ENCODE measurements at regions not wholly inside any gene's neighbourhood (a gene's known extent, or its start where the extent isn't known, plus 50 kb on each side); places are given as distances from the start of the nearest gene placed in this dataset.

- Mint-ChIP-seq H3K36me3 (ENCODE audit: low read depth) (no peaks in the 10 kb centered on the region), H3K4me1 (no peaks in the 10 kb centered on the region), H3K27me3 (peaks cover 28% of the 10 kb centered on the region), H3K27ac (no peak overlapping the region), H3K4me3 (no peak overlapping the region)
- H3K9me3 ChIP-seq (ENCODE audit: control insufficient read depth, low read length, poor library complexity, severe bottlenecking), result no peaks in the 10 kb centered on the region
- DNase-seq (no peak), ATAC-seq (no peak)
These were observed 216.4 kb upstream of the P2RY1 start for GRCh38 chr3:152618529-152618928.

GRCh38 chr3:152619691-152620090 is 215.2 kb upstream of the P2RY1 start:
- no peak for DNase-seq

GRCh38 chr3:152620395-152620794 is 214.5 kb upstream of the P2RY1 start:
- ATAC-seq (no peak), DNase-seq (no peak)
- H3K9me3 ChIP-seq (ENCODE audit: control insufficient read depth, low read length, poor library complexity, severe bottlenecking), result no peaks in the 10 kb centered on the region
- Mint-ChIP-seq H3K27ac (no peak overlapping the region), H3K4me1 (no peaks in the 10 kb centered on the region), H3K4me3 (no peak overlapping the region), H3K36me3 (ENCODE audit: low read depth) (peaks cover 2% of the 10 kb centered on the region), H3K27me3 (peaks cover 30% of the 10 kb centered on the region)

More at GRCh38 chr3:152619691-152620090, 215.2 kb upstream of the P2RY1 start:
- H3K4me1 Mint-ChIP-seq, result no peaks in the 10 kb centered on the region
- no peaks in the 10 kb centered on the region for H3K9me3 ChIP-seq (ENCODE audit: control insufficient read depth, low read length, poor library complexity, severe bottlenecking)
- H3K4me3 Mint-ChIP-seq, result no peak overlapping the region
- no peak for ATAC-seq
- no peak overlapping the region for H3K27ac Mint-ChIP-seq
- no peaks in the 10 kb centered on the region for H3K36me3 Mint-ChIP-seq (ENCODE audit: low read depth)
- H3K27me3 Mint-ChIP-seq, result peaks cover 35% of the 10 kb centered on the region

DNA sequence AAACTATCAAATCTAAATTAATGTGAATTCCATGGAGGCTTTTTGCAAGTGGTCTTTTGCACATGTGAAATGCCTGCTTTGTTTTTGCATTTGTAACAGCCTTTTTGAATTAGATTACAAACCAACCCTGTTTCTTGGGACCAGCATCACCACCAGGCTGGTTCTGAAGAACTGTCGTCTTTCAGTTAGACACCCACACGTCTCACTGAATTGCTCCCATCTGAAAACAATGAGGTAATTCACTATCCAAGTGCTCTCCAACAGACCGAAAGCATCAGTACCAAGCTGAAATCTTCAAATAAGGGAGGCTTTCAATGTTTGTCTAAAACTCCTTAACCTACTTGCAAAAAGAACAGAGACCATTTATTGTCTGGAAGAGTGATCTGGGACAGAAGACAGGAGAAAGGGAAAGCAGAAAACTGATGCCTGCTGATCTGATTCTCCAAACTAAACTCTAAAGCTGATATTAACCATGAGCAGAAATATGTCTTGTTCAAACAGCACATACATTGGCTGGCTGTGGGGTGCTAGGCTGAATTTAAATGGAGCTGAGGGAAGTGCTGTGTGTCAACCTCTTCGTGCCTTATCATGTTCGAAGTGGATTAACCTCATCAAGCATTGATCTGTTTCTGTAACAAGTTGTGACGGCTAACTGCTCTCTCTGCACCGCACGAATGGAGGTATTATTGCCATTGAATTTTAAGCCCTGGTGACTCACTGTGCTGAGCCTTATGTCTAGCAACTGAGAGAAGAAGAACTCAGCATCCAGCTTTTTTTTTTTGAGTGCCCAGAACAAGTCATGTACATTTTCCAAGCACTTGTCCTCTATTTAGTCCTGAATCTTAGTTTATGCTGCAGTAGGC is 213.7 kb upstream of the P2RY1 start:
- H3K9me3 ChIP-seq (ENCODE audit: control insufficient read depth, low read length, poor library complexity, severe bottlenecking), result no peaks in the 10 kb centered on the region
- no peak for DNase-seq

GRCh38 chr3:152621967-152622810 is 212.7 kb upstream of the P2RY1 start:
- Mint-ChIP-seq H3K27ac (no peak overlapping the region), H3K4me3 (no peak overlapping the region), H3K27me3 (peaks cover 23% of the 10 kb centered on the region), H3K4me1 (no peaks in the 10 kb centered on the region), H3K36me3 (ENCODE audit: low read depth) (peaks cover 2% of the 10 kb centered on the region)
- H3K9me3 ChIP-seq (ENCODE audit: control insufficient read depth, low read length, poor library complexity, severe bottlenecking), result no peaks in the 10 kb centered on the region
- DNase-seq (no peak), ATAC-seq (no peak)

More for the DNA sequence above, 213.7 kb upstream of the P2RY1 start:
- Mint-ChIP-seq H3K4me3 (no peak overlapping the region), H3K36me3 (ENCODE audit: low read depth) (peaks cover 2% of the 10 kb centered on the region), H3K4me1 (no peaks in the 10 kb centered on the region), H3K27ac (no peak overlapping the region), H3K27me3 (peaks cover 23% of the 10 kb centered on the region)
- ATAC-seq, result no peak

GRCh38 chr3:152622811-152623167 is 212.1 kb upstream of the P2RY1 start:
- Mint-ChIP-seq H3K36me3 (ENCODE audit: low read depth) (peaks cover 2% of the 10 kb centered on the region), H3K27me3 (peaks cover 23% of the 10 kb centered on the region), H3K4me1 (no peaks in the 10 kb centered on the region), H3K4me3 (no peak overlapping the region), H3K27ac (no peak overlapping the region)
- ATAC-seq (no peak), DNase-seq (no peak)
- no peaks in the 10 kb centered on the region for H3K9me3 ChIP-seq (ENCODE audit: control insufficient read depth, low read length, poor library complexity, severe bottlenecking)

GRCh38 chr3:152623286-152623911 is 211.5 kb upstream of the P2RY1 start:
- Mint-ChIP-seq H3K4me3 (no peak overlapping the region), H3K27me3 (peaks cover 23% of the 10 kb centered on the region), H3K4me1 (no peaks in the 10 kb centered on the region), H3K27ac (no peak overlapping the region), H3K36me3 (ENCODE audit: low read depth) (peaks cover 2% of the 10 kb centered on the region)
- DNase-seq (no peak), ATAC-seq (no peak)
- H3K9me3 ChIP-seq (ENCODE audit: control insufficient read depth, low read length, poor library complexity, severe bottlenecking), result no peaks in the 10 kb centered on the region

DNA sequence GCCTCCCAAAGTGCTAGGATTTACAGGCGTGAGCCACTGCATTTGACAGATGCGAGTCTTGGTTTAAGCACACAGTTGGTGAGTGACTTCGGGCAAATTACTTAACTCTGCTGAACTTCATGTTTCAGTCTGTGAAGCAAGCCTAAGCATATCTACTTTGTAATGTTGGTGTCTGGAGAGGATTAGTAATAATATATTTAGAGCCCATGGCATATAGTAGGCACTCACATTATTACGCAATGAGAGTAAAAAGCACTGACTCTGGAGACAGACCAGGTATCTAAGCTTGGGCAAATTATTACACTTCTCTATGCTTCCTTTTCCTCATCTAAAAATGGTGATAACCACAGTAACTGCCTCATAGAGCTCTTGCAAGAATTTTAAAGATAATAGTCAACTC is 208.7 kb upstream of the P2RY1 start:
- Mint-ChIP-seq H3K36me3 (ENCODE audit: low read depth) (peaks cover 2% of the 10 kb centered on the region), H3K27ac (no peak overlapping the region), H3K4me1 (no peaks in the 10 kb centered on the region), H3K27me3 (peaks cover 20% of the 10 kb centered on the region), H3K4me3 (no peak overlapping the region)
- no peak for DNase-seq
- ATAC-seq, result no peak
- H3K9me3 ChIP-seq (ENCODE audit: control insufficient read depth, low read length, poor library complexity, severe bottlenecking), result no peaks in the 10 kb centered on the region

- Mint-ChIP-seq H3K27ac (no peak overlapping the region), H3K4me1 (no peaks in the 10 kb centered on the region), H3K36me3 (ENCODE audit: low read depth) (peaks cover 2% of the 10 kb centered on the region), H3K27me3 (peaks cover 7% of the 10 kb centered on the region), H3K4me3 (no peak overlapping the region)
- no peaks in the 10 kb centered on the region for H3K9me3 ChIP-seq (ENCODE audit: control insufficient read depth, low read length, poor library complexity, severe bottlenecking)
- ATAC-seq (no peak), DNase-seq (no peak)
These were observed 206.4 kb upstream of the P2RY1 start for GRCh38 chr3:152628496-152628895.

DNA sequence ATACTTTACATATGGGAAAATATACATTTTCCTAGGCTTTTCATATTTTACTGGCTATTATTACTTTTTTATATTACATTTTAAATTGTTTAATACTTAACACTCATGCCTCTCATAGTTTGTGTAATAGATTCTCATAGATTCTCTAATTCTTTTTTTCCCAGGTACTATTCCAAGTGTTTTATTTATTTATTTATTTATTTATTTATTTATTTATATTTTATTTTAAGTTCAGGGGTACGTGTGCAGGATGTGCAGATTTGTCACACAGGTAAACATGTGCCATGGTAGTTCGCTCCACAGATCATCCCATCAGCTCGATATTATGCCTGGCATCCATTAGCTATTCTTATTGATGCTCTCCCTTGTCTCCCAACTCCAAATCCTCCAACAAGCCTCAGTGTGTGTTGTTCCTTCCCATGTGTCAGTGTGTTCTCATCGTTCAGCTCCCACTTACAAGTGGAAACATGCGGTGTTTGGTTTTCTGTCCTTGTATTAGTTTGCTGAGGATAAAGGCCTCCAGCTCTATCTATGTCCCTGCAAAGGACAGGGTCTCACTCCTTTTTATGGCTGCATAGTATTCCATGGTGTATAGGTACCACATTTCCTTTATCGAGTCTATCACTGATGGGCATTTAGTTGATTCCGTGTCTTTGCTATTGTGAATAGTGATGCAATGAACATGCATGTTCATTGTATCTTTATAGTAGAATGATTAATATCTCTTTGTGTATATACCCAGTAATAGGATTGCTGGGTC is 205.4 kb upstream of the P2RY1 start:
- no peak for ATAC-seq
- H3K9me3 ChIP-seq (ENCODE audit: control insufficient read depth, low read length, poor library complexity, severe bottlenecking), result no peaks in the 10 kb centered on the region
- Mint-ChIP-seq H3K27ac (no peak overlapping the region), H3K27me3 (peaks cover 6% of the 10 kb centered on the region), H3K4me1 (no peaks in the 10 kb centered on the region), H3K36me3 (ENCODE audit: low read depth) (peaks cover 4% of the 10 kb centered on the region), H3K4me3 (no peak overlapping the region)
- no peak for DNase-seq

- no peak overlapping the region for H3K4me3 Mint-ChIP-seq
- DNase-seq, result no peak
- ATAC-seq, result no peak
- no peak overlapping the region for H3K27ac Mint-ChIP-seq
- H3K9me3 ChIP-seq (ENCODE audit: control insufficient read depth, low read length, poor library complexity, severe bottlenecking), result no peaks in the 10 kb centered on the region
- H3K27me3 Mint-ChIP-seq, result peaks cover 44% of the 10 kb centered on the region
- no peaks in the 10 kb centered on the region for H3K4me1 Mint-ChIP-seq
- peaks cover 2% of the 10 kb centered on the region for H3K36me3 Mint-ChIP-seq (ENCODE audit: low read depth)
These were observed 199.5 kb upstream of the P2RY1 start for GRCh38 chr3:152635389-152635788.

DNA sequence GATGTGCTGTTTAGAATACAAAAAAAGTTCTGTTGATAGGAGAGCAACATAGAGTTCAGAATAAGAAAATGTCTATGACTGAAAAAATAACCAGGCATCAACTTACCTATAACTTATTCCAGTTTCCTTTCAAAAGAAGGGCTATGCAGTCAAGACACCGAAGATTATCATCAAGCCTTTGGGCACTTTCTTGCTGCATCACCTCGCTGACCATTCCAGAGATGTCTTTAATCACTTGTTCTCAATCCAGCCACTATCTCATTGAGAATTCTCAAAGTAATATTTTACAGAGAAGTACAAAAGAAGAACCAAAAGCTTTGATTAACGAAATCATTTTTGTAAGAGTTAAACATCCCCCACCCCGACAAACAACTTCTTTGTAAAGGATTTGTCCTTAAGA is 198.3 kb upstream of the P2RY1 start:
- H3K4me3 Mint-ChIP-seq, result no peak overlapping the region
- ATAC-seq (no peak), DNase-seq (no peak)
- peaks cover 2% of the 10 kb centered on the region for H3K36me3 Mint-ChIP-seq (ENCODE audit: low read depth)
- H3K27me3 Mint-ChIP-seq, result peaks cover 48% of the 10 kb centered on the region
- no peaks in the 10 kb centered on the region for H3K4me1 Mint-ChIP-seq
- no peaks in the 10 kb centered on the region for H3K9me3 ChIP-seq (ENCODE audit: control insufficient read depth, low read length, poor library complexity, severe bottlenecking)
- H3K27ac Mint-ChIP-seq, result no peak overlapping the region

- no peaks in the 10 kb centered on the region for H3K9me3 ChIP-seq (ENCODE audit: control insufficient read depth, low read length, poor library complexity, severe bottlenecking)
- H3K4me3 Mint-ChIP-seq, result no peak overlapping the region
- ATAC-seq, result no peak
- peaks cover 48% of the 10 kb centered on the region for H3K27me3 Mint-ChIP-seq
- H3K4me1 Mint-ChIP-seq, result no peaks in the 10 kb centered on the region
- DNase-seq, result no peak
- H3K36me3 Mint-ChIP-seq (ENCODE audit: low read depth), result peaks cover 2% of the 10 kb centered on the region
- H3K27ac Mint-ChIP-seq, result no peak overlapping the region
These were observed 196.7 kb upstream of the P2RY1 start for GRCh38 chr3:152638214-152638613.
